ENCODE measurements at regions not wholly inside any gene's neighbourhood (a gene's known extent, or its start where the extent isn't known, plus 50 kb on each side); places are given as distances from the start of the nearest gene placed in this dataset.

DNA sequence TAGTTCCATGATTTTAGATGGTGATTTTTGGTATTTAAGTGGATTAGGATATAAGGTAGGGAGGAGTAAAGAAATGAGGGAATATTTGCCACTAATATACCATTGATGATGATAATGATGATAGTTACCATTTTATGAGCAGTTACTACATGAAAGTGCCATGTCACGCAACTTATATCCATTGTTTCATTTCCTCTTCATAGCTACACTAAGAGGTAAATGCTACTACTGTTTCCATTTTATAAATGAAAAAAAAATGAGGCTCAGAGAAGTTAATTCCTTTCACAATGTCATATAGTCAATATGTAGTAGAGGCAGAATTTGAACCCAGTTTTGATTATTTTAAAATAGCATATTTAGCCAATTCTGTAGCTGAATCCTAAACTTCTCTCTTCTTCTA is 112.2 kb upstream of the ADRA1B start:
- TF ChIP-seq GATA2 (IDR thresholded peaks at IDR 0.05; ENCODE audit: low read depth, low read length) (no peak), GATA3 (IDR thresholded peaks at IDR 0.05; ENCODE audit: low read depth, low read length) (no peak)

Measured in SH-SY5Y (cell line).